HCT116 (cell line): ENCODE measurements at regions not wholly inside any gene's neighbourhood (a gene's known extent, or its start where the extent isn't known, plus 50 kb on each side); places are given as distances from the start of the nearest gene placed in this dataset.

Experiments used
- ATAC-seq: fragments of 200-7000 bp; cut with Tn5 transposase; 2 replicates; pipeline ENCODE4 v1.9.1; 2020; ENCODE audit warnings: mild to moderate bottlenecking, moderate library complexity
- BruUV-seq: library from RNA; stranded (reverse); fragments of 400-500 nt; replicated peaks from 2 replicates; lab custom pipeline; 2021; lab: Mats Ljungman, UMichigan
- CTCF ChIA-PET: fragments of 300-600 bp; sonication (Branson Sonifier 250); formaldehyde crosslinking; loops from one replicate; lab custom pipeline; 2021; ENCODE audit warnings: antibody characterized with exemption; lab: Charles Lee
- POLR2A ChIA-PET: fragments of 300-600, 350-600 bp; sonication (Branson Sonifier 250); formaldehyde crosslinking; loops from one replicate; lab custom pipeline; 2021; ENCODE audit warnings: antibody characterized with exemption; lab: Charles Lee
- RAD21 ChIA-PET, 2 experiments: fragments of 300-600 bp; sonication (Branson Sonifier 250); formaldehyde crosslinking; loops; one replicate each; lab custom pipeline; 2023; ENCODE audit warnings: low total read pairs in 2 of 2; ENCODE audit not compliant: uncharacterized antibody in 2 of 2, unreplicated experiment in 2 of 2, low non-redundant PET in 1 of 2; lab: Charles Lee
- DNase-seq: peaks from one replicate; pipeline ENCODE4 v3.0.0-alpha.2; 2010; ENCODE audit warnings: low read depth, low spot score
- H2AFZ ChIP-seq: fragments of 200-600 bp; shearing (Covaris generic), sonication (generic); 2 replicates; pipeline ENCODE4 v1.6.1; 2017; ENCODE audit warnings: low read depth, mixed run types, mixed read lengths, antibody characterized with exemption, low read length; ENCODE audit not compliant: poor library complexity, severe bottlenecking
- H3K27ac ChIP-seq: 2 replicates; pipeline ENCODE4 v1.5.1; 2012; ENCODE audit warnings: low read depth, low read length
- H3K27me3 ChIP-seq: fragments of 200-600 bp; sonication (generic); 2 replicates; pipeline ENCODE4 v1.6.1; 2016; ENCODE audit warnings: mixed run types, low read length, mixed read lengths; ENCODE audit not compliant: insufficient read depth
- H3K36me3 ChIP-seq, 2 experiments: fragments of 200-500 bp in 1 of 2; fragments of 200-600 bp in 1 of 2; sonication (Bioruptor generic) in 1 of 2; sonication (generic) in 1 of 2; 2 replicates each; pipeline versions ENCODE4 v1.5.1 to v1.6.1; 2014 to 2016; ENCODE audit warnings: low read length in 2 of 2, inconsistent platforms in 1 of 2, mixed read lengths in 1 of 2, mixed run types in 1 of 2; ENCODE audit not compliant: insufficient read depth in 2 of 2, control insufficient read depth in 1 of 2
- H3K4me1 ChIP-seq, 2 experiments: fragments of 200-600 bp in 1 of 2; sonication (generic) in 1 of 2; 2 replicates each; pipeline versions ENCODE4 v1.5.1 to v1.6.1; 2012 to 2017; ENCODE audit warnings: low read length in 2 of 2, inconsistent platforms in 1 of 2, mild to moderate bottlenecking in 1 of 2, mixed read lengths in 1 of 2, mixed run types in 1 of 2, moderate library complexity in 1 of 2; ENCODE audit not compliant: insufficient read depth in 2 of 2, control insufficient read depth in 1 of 2
- H3K4me2 ChIP-seq: fragments of 200-600 bp; sonication (generic); 2 replicates; pipeline ENCODE4 v1.6.1; 2017; ENCODE audit warnings: mixed run types, low read length, mixed read lengths
- H3K4me3 ChIP-seq, 2 experiments: fragments of 200-600 bp in 1 of 2; sonication (generic) in 1 of 2; replicated peaks in 1 of 2; 2 replicates each; pipeline ENCODE4 v1.5.1; 2011 to 2016; ENCODE audit warnings: low read length in 2 of 2, control low read depth in 1 of 2, low read depth in 1 of 2, mild to moderate bottlenecking in 1 of 2, mixed read lengths in 1 of 2, mixed run types in 1 of 2
- H3K79me2 ChIP-seq: fragments of 200-600 bp; sonication (generic); 2 replicates; pipeline ENCODE4 v1.6.1; 2017; ENCODE audit warnings: mild to moderate bottlenecking, mixed run types, low read length, moderate library complexity, mixed read lengths; ENCODE audit not compliant: insufficient read depth
- H3K9ac ChIP-seq: fragments of 200-600 bp; sonication (generic); 2 replicates; pipeline ENCODE4 v1.6.1; 2016; ENCODE audit warnings: low read length, mixed read lengths
- H3K9me2 ChIP-seq: fragments of 200-600 bp; sonication (generic), shearing (Covaris generic); 2 replicates; pipeline ENCODE4 v1.6.1; 2017; ENCODE audit warnings: mixed run types, mild to moderate bottlenecking, moderate library complexity; ENCODE audit not compliant: insufficient read depth
- H3K9me3 ChIP-seq, 2 experiments: fragments of 200-500 bp in 1 of 2; fragments of 200-600 bp in 1 of 2; sonication (Bioruptor generic) in 1 of 2; sonication (generic) in 1 of 2; 2 replicates each; pipeline ENCODE4 v1.6.1; 2014 to 2017; ENCODE audit warnings: low read length in 2 of 2, mixed read lengths in 2 of 2, inconsistent platforms in 1 of 2, low read depth in 1 of 2, mild to moderate bottlenecking in 1 of 2, mixed run types in 1 of 2, moderate library complexity in 1 of 2; ENCODE audit not compliant: control insufficient read depth in 1 of 2, insufficient read depth in 1 of 2
- H4K20me1 ChIP-seq: fragments of 200-600 bp; sonication (generic), shearing (Covaris generic); 2 replicates; pipeline ENCODE4 v1.6.1; 2017; ENCODE audit warnings: mixed run types, mild to moderate bottlenecking, moderate library complexity; ENCODE audit not compliant: insufficient read depth
- ATF3 ChIP-seq: IDR thresholded peaks from 2 replicates; pipeline ENCODE4 v1.6.1; 2012
- CBX3 ChIP-seq: IDR thresholded peaks from 2 replicates; pipeline ENCODE4 v1.6.1; 2012; ENCODE audit warnings: low read depth
- CEBPB ChIP-seq: IDR thresholded peaks from 2 replicates; pipeline ENCODE4 v1.6.1; 2012; ENCODE audit warnings: low read depth
- ELF1 ChIP-seq: IDR thresholded peaks from 2 replicates; pipeline ENCODE4 v1.6.1; 2012; ENCODE audit warnings: low read depth, borderline replicate concordance
- EZH2phosphoT487 ChIP-seq: fragments of 200-600 bp; IDR thresholded peaks from 2 replicates; pipeline ENCODE4 v1.6.1; 2018; ENCODE audit warnings: antibody characterized with exemption, borderline replicate concordance
- FOSL1 ChIP-seq: IDR thresholded peaks from 2 replicates; pipeline ENCODE4 v1.6.1; 2012; ENCODE audit warnings: low read depth
- JUND ChIP-seq: IDR thresholded peaks from 2 replicates; pipeline ENCODE4 v1.6.1; 2012
- POLR2A ChIP-seq: IDR thresholded peaks from 2 replicates; pipeline ENCODE4 v1.7.0; 2011; ENCODE audit warnings: borderline replicate concordance; ENCODE audit not compliant: insufficient read depth, insufficient read length; ENCODE audit errors: extremely low read depth
- POLR2AphosphoS5 ChIP-seq: IDR thresholded peaks from 2 replicates; pipeline ENCODE4 v1.6.1; 2011; ENCODE audit warnings: mild to moderate bottlenecking, low read depth, low read length, moderate library complexity
- RAD21 ChIP-seq: IDR thresholded peaks from 2 replicates; pipeline ENCODE4 v1.6.1; 2012; ENCODE audit warnings: low read depth, mild to moderate bottlenecking
- SIN3A ChIP-seq: IDR thresholded peaks from 2 replicates; pipeline ENCODE4 v1.6.1; 2012; ENCODE audit warnings: low read depth
- SP1 ChIP-seq: IDR thresholded peaks from 2 replicates; pipeline ENCODE4 v1.6.1; 2012; ENCODE audit warnings: low read depth
- SRF ChIP-seq: IDR thresholded peaks from 2 replicates; pipeline ENCODE4 v1.6.1; 2012; ENCODE audit warnings: low read depth
- TCF7L2 ChIP-seq: IDR thresholded peaks from 2 replicates; pipeline ENCODE4 v1.7.0; 2011; ENCODE audit warnings: borderline replicate concordance, inconsistent platforms; ENCODE audit not compliant: insufficient read depth, insufficient read length; ENCODE audit errors: extremely low read depth
- YY1 ChIP-seq: IDR thresholded peaks from 2 replicates; pipeline ENCODE4 v1.6.1; 2011; ENCODE audit warnings: low read length, low read depth, moderate library complexity, mild to moderate bottlenecking; ENCODE audit not compliant: insufficient replicate concordance; ENCODE audit errors: extremely low read depth
- ZBTB33 ChIP-seq: IDR thresholded peaks from 2 replicates; pipeline ENCODE4 v1.6.1; 2011; ENCODE audit warnings: mild to moderate bottlenecking, low read length, moderate library complexity; ENCODE audit not compliant: insufficient replicate concordance; ENCODE audit errors: extremely low read depth
- ZFX ChIP-seq: fragments of 450-650 bp; IDR thresholded peaks from 2 replicates; pipeline ENCODE4 v1.6.1; 2017
- ZNF274 ChIP-seq: fragments of 200-500 bp; sonication (Bioruptor generic); IDR thresholded peaks from 2 replicates; pipeline ENCODE4 v1.6.1; 2014; ENCODE audit warnings: mild to moderate bottlenecking, low read depth, low read length, inconsistent platforms
- intact Hi-C: fragments of 100-400 bp; cut with micrococcal nuclease; formaldehyde crosslinking; loops from 2 replicates; pipeline ENCODE4 v1.10.0; 2022
- TF ChIP-seq, protein P1 (sequence below), 3 experiments: fragments of 200-600 bp in 1 of 3; sonication (generic) in 1 of 3; IDR thresholded peaks in 2 of 3; conservative IDR thresholded peaks in 1 of 3; 2 replicates each; pipeline ENCODE4 v1.5.1; 2012 to 2017; ENCODE audit warnings: low read depth in 2 of 3, low read length in 2 of 3, antibody characterized with exemption in 1 of 3, borderline replicate concordance in 1 of 3, control low read depth in 1 of 3, mild to moderate bottlenecking in 1 of 3, mixed read lengths in 1 of 3, mixed run types in 1 of 3, moderate library complexity in 1 of 3; ENCODE audit not compliant: insufficient read depth in 1 of 3
- TF ChIP-seq, protein P2 (sequence below): IDR thresholded peaks from 2 replicates; pipeline ENCODE4 v1.6.1; 2012

DNA sequence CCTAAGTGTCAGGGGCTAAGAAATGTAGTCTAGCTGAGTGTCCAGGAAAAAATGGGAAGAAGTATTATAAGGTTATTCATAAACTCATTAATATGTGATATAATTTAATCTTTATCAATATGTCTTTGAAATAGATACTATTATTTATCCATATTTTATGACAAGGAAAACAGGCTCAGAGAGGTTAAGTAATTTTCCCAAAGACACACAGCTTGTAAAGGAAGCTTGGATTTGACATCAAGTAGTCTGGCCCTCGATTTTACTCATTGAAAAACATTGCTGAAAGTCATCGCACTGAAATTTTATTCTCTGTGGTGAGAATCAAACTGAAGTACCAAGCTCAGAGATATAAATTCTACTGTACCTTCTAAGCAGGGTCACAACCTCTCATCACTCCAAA, 276.9 kb downstream of the MSX2 start:
- intact Hi-C loops = no loop called here
- Histone ChIP-seq H3K27ac (no peak overlapping the region), H2AFZ (no peak overlapping the region), H3K4me1 (no peaks in the 10 kb centered on the region), H3K27me3 (peaks cover 16% of the 10 kb centered on the region; the same call in 1 of the 2 replicates), H3K9me3 (no peaks in the 10 kb centered on the region), H4K20me1 (no peaks in the 10 kb centered on the region), H3K79me2 (no peaks in the 10 kb centered on the region), H3K4me3 (no peak overlapping the region), H3K36me3 (no peaks in the 10 kb centered on the region), H3K9ac (no peak overlapping the region), H3K4me2 (no peak overlapping the region)
- DNase-seq (no peak), ATAC-seq (no peak)
- BruUV-seq = no TSS peak
- ChIA-PET RAD21 (no interaction called here), POLR2A (no interaction called here)
- TF ChIP-seq EZH2phosphoT487 (no peak), ZNF274 (no peak), RAD21 (no peak), CEBPB (no peak), ATF3 (no peak), FOSL1 (no peak), POLR2AphosphoS5 (no peak), ELF1 (no peak), SRF (no peak), SIN3A (no peak), TCF7L2 (no peak), ZFX (no peak), ZBTB33 (no peak), CBX3 (no peak), JUND (no peak), YY1 (no peak), POLR2A (no peak), SP1 (no peak)
- TF ChIP-seq, protein P1, sequence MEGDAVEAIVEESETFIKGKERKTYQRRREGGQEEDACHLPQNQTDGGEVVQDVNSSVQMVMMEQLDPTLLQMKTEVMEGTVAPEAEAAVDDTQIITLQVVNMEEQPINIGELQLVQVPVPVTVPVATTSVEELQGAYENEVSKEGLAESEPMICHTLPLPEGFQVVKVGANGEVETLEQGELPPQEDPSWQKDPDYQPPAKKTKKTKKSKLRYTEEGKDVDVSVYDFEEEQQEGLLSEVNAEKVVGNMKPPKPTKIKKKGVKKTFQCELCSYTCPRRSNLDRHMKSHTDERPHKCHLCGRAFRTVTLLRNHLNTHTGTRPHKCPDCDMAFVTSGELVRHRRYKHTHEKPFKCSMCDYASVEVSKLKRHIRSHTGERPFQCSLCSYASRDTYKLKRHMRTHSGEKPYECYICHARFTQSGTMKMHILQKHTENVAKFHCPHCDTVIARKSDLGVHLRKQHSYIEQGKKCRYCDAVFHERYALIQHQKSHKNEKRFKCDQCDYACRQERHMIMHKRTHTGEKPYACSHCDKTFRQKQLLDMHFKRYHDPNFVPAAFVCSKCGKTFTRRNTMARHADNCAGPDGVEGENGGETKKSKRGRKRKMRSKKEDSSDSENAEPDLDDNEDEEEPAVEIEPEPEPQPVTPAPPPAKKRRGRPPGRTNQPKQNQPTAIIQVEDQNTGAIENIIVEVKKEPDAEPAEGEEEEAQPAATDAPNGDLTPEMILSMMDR (IDR thresholded peaks at IDR 0.05 in 2 of 3, conservative IDR thresholded peaks at IDR 0.05 in 1 of 3; ENCODE audit: borderline replicate concordance in 1 of 3, insufficient read depth in 1 of 3, low read depth in 2 of 3, low read length in 2 of 3) = no peak
- TF ChIP-seq, protein P2, sequence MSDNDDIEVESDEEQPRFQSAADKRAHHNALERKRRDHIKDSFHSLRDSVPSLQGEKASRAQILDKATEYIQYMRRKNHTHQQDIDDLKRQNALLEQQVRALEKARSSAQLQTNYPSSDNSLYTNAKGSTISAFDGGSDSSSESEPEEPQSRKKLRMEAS = no peak
- TF ChIP-seq, all 23 proteins: peak for 0
- CTCF ChIA-PET = no interaction called here
- no peaks in the 10 kb centered on the region for H3K9me2 ChIP-seq
